Endodermal cell (in vitro differentiated cells): ENCODE measurements at regions not wholly inside any gene's neighbourhood (a gene's known extent, or its start where the extent isn't known, plus 50 kb on each side); places are given as distances from the start of the nearest gene placed in this dataset.

Source experiments
- DNase-seq: peaks from one replicate; pipeline ENCODE4 v3.0.0-alpha.2; 2017
- H3K27ac ChIP-seq: 2 replicates; pipeline ENCODE4 v1.5.1; 2013; ENCODE audit warnings: mild to moderate bottlenecking, low read depth, low read length, moderate library complexity
- H3K27me3 ChIP-seq: 2 replicates; pipeline ENCODE4 v1.6.1; 2013; ENCODE audit warnings: mild to moderate bottlenecking, low read length, moderate library complexity; ENCODE audit not compliant: insufficient read depth, control insufficient read depth, poor library complexity, severe bottlenecking
- H3K36me3 ChIP-seq: 2 replicates; pipeline ENCODE4 v1.7.0; 2013; ENCODE audit warnings: mild to moderate bottlenecking, low read length, moderate library complexity; ENCODE audit not compliant: control insufficient read depth, insufficient read depth
- H3K4me1 ChIP-seq: one replicate; pipeline ENCODE4 v1.7.0; 2013; ENCODE audit warnings: low read length; ENCODE audit not compliant: control insufficient read depth, insufficient read depth
- H3K4me3 ChIP-seq: 2 replicates; pipeline ENCODE4 v1.5.1; 2013; ENCODE audit warnings: mild to moderate bottlenecking, low read length, moderate library complexity
- H3K9ac ChIP-seq: 2 replicates; pipeline ENCODE4 v1.6.1; 2013; ENCODE audit warnings: mild to moderate bottlenecking, low read length, moderate library complexity; ENCODE audit not compliant: poor library complexity, severe bottlenecking; ENCODE audit errors: extremely low read depth
- H3K9me3 ChIP-seq: 2 replicates; pipeline ENCODE4 v1.6.1; 2013; ENCODE audit warnings: mild to moderate bottlenecking, low read length, moderate library complexity; ENCODE audit not compliant: control insufficient read depth
- H3K27ac Mint-ChIP-seq: 2 replicates; pipeline ENCODE4 v1.8.0; 2020; ENCODE audit warnings: mixed read lengths
- H3K27me3 Mint-ChIP-seq: 2 replicates; pipeline ENCODE4 v1.8.0; 2021; ENCODE audit warnings: mild to moderate bottlenecking, mixed read lengths; ENCODE audit not compliant: insufficient read depth
- H3K36me3 Mint-ChIP-seq: 2 replicates; pipeline ENCODE4 v1.8.0; 2020; ENCODE audit warnings: low read depth, mixed read lengths
- H3K4me1 Mint-ChIP-seq: 2 replicates; pipeline ENCODE4 v1.8.0; 2020; ENCODE audit warnings: mixed read lengths
- H3K4me3 Mint-ChIP-seq: 2 replicates; pipeline ENCODE4 v1.8.0; 2020; ENCODE audit warnings: mild to moderate bottlenecking, moderate library complexity, mixed read lengths
- H3K9me3 Mint-ChIP-seq: 2 replicates; pipeline ENCODE4 v1.8.0; 2020; ENCODE audit warnings: mild to moderate bottlenecking, mixed read lengths
- WGBS, 2 experiments: methylation state at CpG; one replicate each; pipeline versions ENCODE4 v1.1.5 to v1.1.7; 2013; ENCODE audit warnings: missing lambda C conversion rate in 2 of 2, mixed read lengths in 1 of 2; ENCODE audit not compliant: insufficient coverage in 1 of 2, insufficient read length in 1 of 2; 5-methylcytosine and 5-hydroxymethylcytosine counted together
- TF ChIP-seq, protein P1 (sequence below): fragments of 200-600 bp; sonication (generic); conservative IDR thresholded peaks from 2 replicates; pipeline ENCODE4 v1.5.0; 2021; ENCODE audit warnings: antibody characterized with exemption, mild to moderate bottlenecking

DNA sequence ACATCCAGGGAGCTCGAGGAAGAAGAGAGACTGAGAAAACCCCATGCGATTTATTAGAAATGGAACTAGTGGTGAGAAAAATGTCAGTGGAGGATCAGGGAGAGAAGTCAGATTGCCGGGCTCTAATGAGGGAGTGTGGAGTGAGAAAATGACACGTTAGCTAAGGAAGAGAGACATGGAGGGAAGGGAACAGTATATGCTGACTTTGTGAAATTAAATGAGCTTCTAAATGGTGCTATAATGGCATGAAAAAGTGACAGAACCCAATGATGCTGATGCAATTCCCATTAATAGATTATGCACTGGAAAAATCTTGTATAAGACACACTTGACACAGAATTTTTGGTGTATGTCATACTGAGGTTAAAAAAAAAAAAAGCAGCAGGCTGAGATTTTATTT, 112.6 kb downstream of the HSPH1 start:
- Histone ChIP-seq H3K4me1 (peaks cover 22% of the 10 kb centered on the region), H3K9me3 (no peaks in the 10 kb centered on the region), H3K4me3 (no peak overlapping the region), H3K27ac (no peak overlapping the region), H3K9ac (no peak overlapping the region), H3K27me3 (no peaks in the 10 kb centered on the region), H3K36me3 (no peaks in the 10 kb centered on the region)
- no peak for DNase-seq
- Mint-ChIP-seq H3K36me3 (no peaks in the 10 kb centered on the region), H3K27me3 (no peaks in the 10 kb centered on the region), H3K27ac (no peak overlapping the region), H3K4me1 (peaks cover 18% of the 10 kb centered on the region), H3K9me3 (no peaks in the 10 kb centered on the region), H3K4me3 (no peak overlapping the region)
- TF ChIP-seq, protein P1, sequence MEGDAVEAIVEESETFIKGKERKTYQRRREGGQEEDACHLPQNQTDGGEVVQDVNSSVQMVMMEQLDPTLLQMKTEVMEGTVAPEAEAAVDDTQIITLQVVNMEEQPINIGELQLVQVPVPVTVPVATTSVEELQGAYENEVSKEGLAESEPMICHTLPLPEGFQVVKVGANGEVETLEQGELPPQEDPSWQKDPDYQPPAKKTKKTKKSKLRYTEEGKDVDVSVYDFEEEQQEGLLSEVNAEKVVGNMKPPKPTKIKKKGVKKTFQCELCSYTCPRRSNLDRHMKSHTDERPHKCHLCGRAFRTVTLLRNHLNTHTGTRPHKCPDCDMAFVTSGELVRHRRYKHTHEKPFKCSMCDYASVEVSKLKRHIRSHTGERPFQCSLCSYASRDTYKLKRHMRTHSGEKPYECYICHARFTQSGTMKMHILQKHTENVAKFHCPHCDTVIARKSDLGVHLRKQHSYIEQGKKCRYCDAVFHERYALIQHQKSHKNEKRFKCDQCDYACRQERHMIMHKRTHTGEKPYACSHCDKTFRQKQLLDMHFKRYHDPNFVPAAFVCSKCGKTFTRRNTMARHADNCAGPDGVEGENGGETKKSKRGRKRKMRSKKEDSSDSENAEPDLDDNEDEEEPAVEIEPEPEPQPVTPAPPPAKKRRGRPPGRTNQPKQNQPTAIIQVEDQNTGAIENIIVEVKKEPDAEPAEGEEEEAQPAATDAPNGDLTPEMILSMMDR: no peak
- 90 to 96% methylated on average over 4 of the region's 4 CpGs for whole genome bisulfite sequencing, 2 experiments

DNA sequence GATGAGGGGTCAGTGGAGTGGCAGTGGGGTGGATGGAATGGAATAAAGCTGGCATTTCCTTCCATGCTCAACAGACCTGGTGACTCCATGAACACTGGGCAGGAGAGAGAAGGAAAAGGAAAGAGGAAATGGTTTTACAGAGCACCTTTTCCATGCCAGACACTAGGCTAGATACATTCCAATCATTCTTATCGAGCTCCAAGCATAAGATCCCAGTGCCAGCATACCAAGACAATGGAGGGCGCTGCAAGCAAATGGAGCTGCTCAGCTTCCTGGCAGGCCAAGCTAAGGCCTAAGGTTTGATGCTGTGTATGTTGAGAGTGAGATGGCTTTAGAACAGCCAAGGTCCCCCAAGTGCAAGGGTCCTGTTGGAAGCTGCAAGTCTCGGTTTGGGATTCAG, 113.2 kb downstream of the HSPH1 start:
- H3K4me1 ChIP-seq: peaks cover 22% of the 10 kb centered on the region
- H3K27ac ChIP-seq: no peak overlapping the region
- TF ChIP-seq, protein P1: no peak
- WGBS, 2 experiments: 90 to 100% methylated on average over 2 to 3 of the region's 3 CpGs
- Mint-ChIP-seq H3K27me3 (no peaks in the 10 kb centered on the region), H3K9me3 (no peaks in the 10 kb centered on the region), H3K36me3 (no peaks in the 10 kb centered on the region), H3K4me1 (peaks cover 18% of the 10 kb centered on the region), H3K27ac (no peak overlapping the region), H3K4me3 (no peak overlapping the region)
- no peaks in the 10 kb centered on the region for H3K36me3 ChIP-seq
- no peaks in the 10 kb centered on the region for H3K27me3 ChIP-seq
- DNase-seq: peak; percentile 63
- no peak overlapping the region for H3K4me3 ChIP-seq
- no peak overlapping the region for H3K9ac ChIP-seq
- no peaks in the 10 kb centered on the region for H3K9me3 ChIP-seq

DNA sequence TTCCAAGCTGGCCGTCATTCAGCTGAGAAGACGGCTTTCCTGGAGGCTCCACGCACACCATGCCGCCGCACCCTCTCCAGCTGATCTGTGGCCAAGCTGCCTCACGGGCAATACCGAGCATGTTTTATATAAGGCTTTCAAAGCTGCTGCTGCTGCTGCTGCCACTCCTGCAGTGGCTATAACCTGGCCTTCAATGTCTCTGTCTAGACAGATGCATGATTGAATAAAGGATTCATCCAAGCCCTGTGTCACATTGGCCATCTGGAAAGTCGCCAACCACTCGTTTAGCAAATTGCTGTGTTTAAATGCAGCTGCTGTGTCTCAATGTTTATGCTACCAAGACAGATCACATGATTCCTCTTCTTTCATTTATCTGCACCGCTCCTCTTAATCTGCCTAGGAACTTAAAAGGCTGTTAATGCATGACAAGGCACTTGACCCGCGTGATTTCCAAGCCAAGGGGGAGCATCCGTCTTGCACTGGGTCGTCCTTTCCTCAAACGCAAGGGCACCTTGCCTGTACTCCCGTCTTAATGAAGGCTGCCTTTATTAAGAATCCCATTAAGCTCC, 114.3 kb downstream of the TEX26 start:
- peaks cover 5% of the 10 kb centered on the region for H3K27me3 Mint-ChIP-seq
- H3K9me3 Mint-ChIP-seq: no peaks in the 10 kb centered on the region
- Histone ChIP-seq H3K9ac (no peak overlapping the region), H3K4me3 (no peak overlapping the region), H3K9me3 (no peaks in the 10 kb centered on the region), H3K36me3 (no peaks in the 10 kb centered on the region), H3K27ac (peak overlapping the region; percentile 67), H3K27me3 (no peaks in the 10 kb centered on the region), H3K4me1 (peaks cover 22% of the 10 kb centered on the region)
- peak; percentile 44 for DNase-seq
- TF ChIP-seq, protein P1: no peak
- peaks cover 16% of the 10 kb centered on the region for H3K4me1 Mint-ChIP-seq
- H3K27ac Mint-ChIP-seq: no peak overlapping the region
- no peak overlapping the region for H3K4me3 Mint-ChIP-seq
- H3K36me3 Mint-ChIP-seq: no peaks in the 10 kb centered on the region
- 87 to 89% methylated on average over 16 of the region's 16 CpGs for WGBS, 2 experiments
